Body of pancreas (tissue), 4 donors: ENCODE measurements at regions not wholly inside any gene's neighbourhood (a gene's known extent, or its start where the extent isn't known, plus 50 kb on each side); places are given as distances from the start of the nearest gene placed in this dataset.

ENCODE experiments used
- CTCF ChIP-seq, 7 experiments: fragments of 450-650 bp in 4 of 7; fragments of 200-600 bp in 3 of 7; sonication (generic) in 3 of 7; IDR thresholded peaks; one replicate each; pipeline ENCODE4 v1.5.1; 2016 to 2019; ENCODE audit warnings: antibody characterized with exemption in 7 of 7
- POLR2A ChIP-seq, 3 donors: fragments of 450-650 bp; IDR thresholded peaks; one replicate each; pipeline ENCODE4 v1.6.1; 2016; ENCODE audit warnings: antibody characterized with exemption in 3 of 3, mild to moderate bottlenecking in 2 of 3

- TF ChIP-seq CTCF (IDR thresholded peaks at IDR 0.05) (no peak), POLR2A (IDR thresholded peaks at IDR 0.05) (no peak)
Measured at GRCh38 chr11:80542704-80543103, 1101.9 kb upstream of the TENM4 start.
